EH (cell line): ENCODE measurements at regions not wholly inside any gene's neighbourhood (a gene's known extent, or its start where the extent isn't known, plus 50 kb on each side); places are given as distances from the start of the nearest gene placed in this dataset.
"Not testable (repeated sequence)": the region's sequence is repeated elsewhere in the genome, so short reads cannot be mapped to it uniquely, and the experiment has no call there.

Source experiments
- DNase-seq: peaks from one replicate; pipeline ENCODE4 v3.0.0-alpha.2; 2015; ENCODE audit warnings: low read depth

- DNase-seq, result no peak
Observed at GRCh38 chr15:53033709-53034108, 243.6 kb upstream of the ONECUT1 start.

GRCh38 chr15:53031469-53031868 lies 241.3 kb upstream of the ONECUT1 start:
- DNase-seq, result no peak

GRCh38 chr15:53022788-53023187 lies 232.7 kb upstream of the ONECUT1 start:
- DNase-seq, result no peak

GRCh38 chr15:53013329-53013728 lies 223.2 kb upstream of the ONECUT1 start:
- no peak for DNase-seq

GRCh38 chr15:53011779-53012178 lies 221.6 kb upstream of the ONECUT1 start:
- DNase-seq, result not testable (repeated sequence)

- DNase-seq, result no peak
Observed at GRCh38 chr15:53009093-53009492, 219.0 kb upstream of the ONECUT1 start.

GRCh38 chr15:53000409-53000808 lies 210.3 kb upstream of the ONECUT1 start:
- no peak for DNase-seq

GRCh38 chr15:52997123-52997522 lies 207.0 kb upstream of the ONECUT1 start:
- no peak for DNase-seq

- DNase-seq, result no peak
Observed at GRCh38 chr15:52994290-52994689, 204.2 kb upstream of the ONECUT1 start.

GRCh38 chr15:52984507-52984906 lies 194.4 kb upstream of the ONECUT1 start:
- no peak for DNase-seq

GRCh38 chr15:52980446-52980845 lies 190.3 kb upstream of the ONECUT1 start:
- no peak for DNase-seq

- no peak for DNase-seq
Observed at GRCh38 chr15:52976516-52977075, 186.5 kb upstream of the ONECUT1 start.

GRCh38 chr15:52975941-52976449 lies 185.9 kb upstream of the ONECUT1 start:
- no peak for DNase-seq

- no peak for DNase-seq
Observed at GRCh38 chr15:52963865-52964264, 173.7 kb upstream of the ONECUT1 start.

- DNase-seq, result no peak
Observed at GRCh38 chr15:52960283-52960682, 170.1 kb upstream of the ONECUT1 start.

- no peak for DNase-seq
Observed at GRCh38 chr15:52943746-52944145, 153.6 kb upstream of the ONECUT1 start.

GRCh38 chr15:52936489-52936888 lies 146.4 kb upstream of the ONECUT1 start:
- no peak for DNase-seq

- DNase-seq, result no peak
Observed at GRCh38 chr15:52925130-52925529, 135.0 kb upstream of the ONECUT1 start.

GRCh38 chr15:52924630-52925029 lies 134.5 kb upstream of the ONECUT1 start:
- no peak for DNase-seq

- no peak for DNase-seq
Observed at GRCh38 chr15:52923626-52924025, 133.5 kb upstream of the ONECUT1 start.

GRCh38 chr15:52922871-52923270 lies 132.7 kb upstream of the ONECUT1 start:
- DNase-seq, result no peak

- DNase-seq, result no peak
Observed at GRCh38 chr15:52912172-52912571, 122.0 kb upstream of the ONECUT1 start.

- DNase-seq, result no peak
Observed at GRCh38 chr15:52893338-52893737, 103.2 kb upstream of the ONECUT1 start.

- DNase-seq, result no peak
Observed at GRCh38 chr15:52879904-52880303, 89.8 kb upstream of the ONECUT1 start.

- DNase-seq, result no peak
Observed at GRCh38 chr15:52879145-52879544, 89.0 kb upstream of the ONECUT1 start.
